Liver (tissue), 8 donors: ENCODE measurements at regions not wholly inside any gene's neighbourhood (a gene's known extent, or its start where the extent isn't known, plus 50 kb on each side); places are given as distances from the start of the nearest gene placed in this dataset.

Experiments
- DNase-seq: peaks from one replicate; pipeline ENCODE4 v3.0.0-alpha.2; 2017; ENCODE audit warnings: low spot score
- H3K27ac ChIP-seq, 2 donors: one replicate each; pipeline ENCODE4 v1.7.0; 2013; ENCODE audit warnings: inconsistent platforms in 2 of 2, low read length in 2 of 2, control low read depth in 1 of 2, low read depth in 1 of 2, mild to moderate bottlenecking in 1 of 2
- H3K27me3 ChIP-seq, 4 donors: one replicate each; pipeline versions ENCODE4 v1.6.1 to v1.7.0; 2013; ENCODE audit warnings: low read length in 3 of 4, inconsistent platforms in 1 of 4, mild to moderate bottlenecking in 1 of 4, moderate library complexity in 1 of 4; ENCODE audit not compliant: control insufficient read depth in 4 of 4, insufficient read depth in 4 of 4
- H3K36me3 ChIP-seq, 4 donors: one replicate each; pipeline versions ENCODE4 v1.6.1 to v1.7.0; 2013; ENCODE audit warnings: low read length in 3 of 4, mild to moderate bottlenecking in 3 of 4, low read depth in 1 of 4, moderate library complexity in 1 of 4; ENCODE audit not compliant: control insufficient read depth in 4 of 4, insufficient read depth in 3 of 4
- H3K4me1 ChIP-seq, 4 donors: one replicate each; pipeline versions ENCODE4 v1.6.1 to v1.7.0; 2013; ENCODE audit warnings: low read length in 3 of 4, mild to moderate bottlenecking in 3 of 4, moderate library complexity in 1 of 4; ENCODE audit not compliant: control insufficient read depth in 4 of 4, insufficient read depth in 4 of 4
- H3K4me3 ChIP-seq, 3 donors: one replicate each; pipeline versions ENCODE4 v1.6.1 to v1.7.0; 2013; ENCODE audit warnings: low read length in 3 of 3, control low read depth in 1 of 3, low read depth in 1 of 3, mild to moderate bottlenecking in 1 of 3
- H3K9ac ChIP-seq, 2 donors: one replicate each; pipeline ENCODE4 v1.7.0; 2013; ENCODE audit warnings: low read length in 2 of 2, mild to moderate bottlenecking in 2 of 2, moderate library complexity in 2 of 2, control low read depth in 1 of 2, low read depth in 1 of 2
- H3K9me3 ChIP-seq, 4 donors: one replicate each; pipeline versions ENCODE4 v1.6.1 to v1.7.0; 2013; ENCODE audit warnings: low read length in 3 of 4; ENCODE audit not compliant: control insufficient read depth in 4 of 4
- CTCF ChIP-seq: fragments of 150-350 bp; IDR thresholded peaks from 2 replicates; pipeline ENCODE4 v1.5.1; 2017; ENCODE audit warnings: improper control_type of control experiment, low read depth, low read length; ENCODE audit not compliant: missing input control
- EGR1 ChIP-seq, 2 donors: IDR thresholded peaks; 2 replicates each; pipeline ENCODE4 v1.6.1; 2016 to 2018; ENCODE audit warnings: antibody characterized with exemption in 2 of 2, low read depth in 2 of 2
- FOXA1 ChIP-seq: IDR thresholded peaks from 2 replicates; pipeline ENCODE4 v1.6.1; 2016; ENCODE audit warnings: antibody characterized with exemption
- FOXA2 ChIP-seq: IDR thresholded peaks from 2 replicates; pipeline ENCODE4 v1.6.1; 2016; ENCODE audit warnings: antibody characterized with exemption
- GABPA ChIP-seq, 2 donors: IDR thresholded peaks in 1 of 2; conservative IDR thresholded peaks in 1 of 2; 2 replicates each; pipeline ENCODE4 v1.6.1; 2016; ENCODE audit warnings: antibody characterized with exemption in 2 of 2, mild to moderate bottlenecking in 1 of 2, moderate library complexity in 1 of 2
- HNF4A ChIP-seq, 2 donors: conservative IDR thresholded peaks; 2 replicates each; pipeline ENCODE4 v1.6.1; 2016; ENCODE audit warnings: antibody characterized with exemption in 2 of 2, mild to moderate bottlenecking in 2 of 2
- HNF4G ChIP-seq: IDR thresholded peaks from 2 replicates; pipeline ENCODE4 v1.6.1; 2016; ENCODE audit warnings: antibody characterized with exemption
- JUND ChIP-seq, 2 donors: IDR thresholded peaks; 2 replicates each; pipeline ENCODE4 v1.6.1; 2016; ENCODE audit warnings: antibody characterized with exemption in 2 of 2
- MAX ChIP-seq: IDR thresholded peaks from 2 replicates; pipeline ENCODE4 v1.6.1; 2016; ENCODE audit warnings: antibody characterized with exemption
- REST ChIP-seq: IDR thresholded peaks from 2 replicates; pipeline ENCODE4 v1.6.1; 2016; ENCODE audit warnings: antibody characterized with exemption, mild to moderate bottlenecking
- RXRA ChIP-seq, 2 donors: IDR thresholded peaks; 2 replicates each; pipeline ENCODE4 v1.6.1; 2017 to 2018; ENCODE audit warnings: antibody characterized with exemption in 2 of 2, mild to moderate bottlenecking in 1 of 2
- SP1 ChIP-seq: IDR thresholded peaks from 2 replicates; pipeline ENCODE4 v1.6.1; 2018; ENCODE audit warnings: antibody characterized with exemption, mild to moderate bottlenecking
- TAF1 ChIP-seq: conservative IDR thresholded peaks from 2 replicates; pipeline ENCODE4 v1.6.1; 2016; ENCODE audit warnings: antibody characterized with exemption, mild to moderate bottlenecking
- YY1 ChIP-seq: IDR thresholded peaks from 2 replicates; pipeline ENCODE4 v1.6.1; 2016; ENCODE audit warnings: antibody characterized with exemption, mild to moderate bottlenecking
- ZBTB33 ChIP-seq: IDR thresholded peaks from 2 replicates; pipeline ENCODE4 v1.6.1; 2016; ENCODE audit warnings: antibody characterized with exemption
- WGBS: extraction: QIAGEN DNeasy Blood & Tissue Kit; methylation state at CpG from one replicate; pipeline ENCODE4 v1.1.7; 2013; 5-methylcytosine and 5-hydroxymethylcytosine counted together
- donor health status: healthy.
- donor health status: healthy.
- donor health status: healthy.
- donor health status: healthy.
- donor health status: healthy.

GRCh38 chr15:93671387-93671943 lies 559.9 kb upstream of the MCTP2 start:
- DNase-seq = no peak
- no peaks in the 10 kb centered on the region for H3K36me3 ChIP-seq
- WGBS = 78% methylated on average over 12 of the region's 12 CpGs
- H3K27me3 ChIP-seq = peaks cover 0 to 7% (median 0%) of the 10 kb centered on the region in 4 donors
- no peak overlapping the region for H3K4me3 ChIP-seq
- H3K27ac ChIP-seq = no peak overlapping the region
- no peak for TF ChIP-seq EGR1 (IDR thresholded peaks at IDR 0.05; ENCODE audit: low read depth in 2 of 2)
- no peak for TF ChIP-seq ZBTB33
- no peak for TF ChIP-seq CTCF
- no peak for TF ChIP-seq RXRA (IDR thresholded peaks at IDR 0.05)
- TF ChIP-seq SP1 = no peak
- TF ChIP-seq FOXA1 = no peak
- no peak for TF ChIP-seq TAF1
- TF ChIP-seq FOXA2 = no peak
- no peak for TF ChIP-seq HNF4G
- no peak for TF ChIP-seq HNF4A (conservative IDR thresholded peaks at IDR 0.05)
- no peak for TF ChIP-seq REST
- no peak for TF ChIP-seq YY1
- TF ChIP-seq JUND (IDR thresholded peaks at IDR 0.05) = no peak
- H3K9ac ChIP-seq = no peak overlapping the region
- H3K9me3 ChIP-seq = no peaks in the 10 kb centered on the region
- H3K4me1 ChIP-seq = no peaks in the 10 kb centered on the region

- 76% methylated on average over 6 of the region's 6 CpGs for WGBS
- H3K4me3 ChIP-seq = no peak overlapping the region
- no peaks in the 10 kb centered on the region for H3K36me3 ChIP-seq
- DNase-seq = no peak
- no peaks in the 10 kb centered on the region for H3K4me1 ChIP-seq
- no peaks in the 10 kb centered on the region for H3K9me3 ChIP-seq
- H3K9ac ChIP-seq = no peak overlapping the region
- H3K27me3 ChIP-seq = peaks cover 0 to 7% (median 0%) of the 10 kb centered on the region in 4 donors
- no peak overlapping the region for H3K27ac ChIP-seq
- TF ChIP-seq CTCF (no peak), YY1 (no peak), JUND (IDR thresholded peaks at IDR 0.05) (no peak), SP1 (no peak), FOXA2 (no peak), GABPA (IDR thresholded peaks at IDR 0.05 in 1 of 2, conservative IDR thresholded peaks at IDR 0.05 in 1 of 2) (no peak), HNF4A (conservative IDR thresholded peaks at IDR 0.05) (no peak), TAF1 (no peak), MAX (no peak), RXRA (IDR thresholded peaks at IDR 0.05) (no peak), REST (no peak), ZBTB33 (no peak)
Measured at GRCh38 chr15:93670931-93671330, 560.4 kb upstream of the MCTP2 start.
